ENCODE measurements at regions not wholly inside any gene's neighbourhood (a gene's known extent, or its start where the extent isn't known, plus 50 kb on each side); places are given as distances from the start of the nearest gene placed in this dataset.
"Not testable (repeated sequence)": the region's sequence is repeated elsewhere in the genome, so short reads cannot be mapped to it uniquely, and the experiment has no call there.

DNA sequence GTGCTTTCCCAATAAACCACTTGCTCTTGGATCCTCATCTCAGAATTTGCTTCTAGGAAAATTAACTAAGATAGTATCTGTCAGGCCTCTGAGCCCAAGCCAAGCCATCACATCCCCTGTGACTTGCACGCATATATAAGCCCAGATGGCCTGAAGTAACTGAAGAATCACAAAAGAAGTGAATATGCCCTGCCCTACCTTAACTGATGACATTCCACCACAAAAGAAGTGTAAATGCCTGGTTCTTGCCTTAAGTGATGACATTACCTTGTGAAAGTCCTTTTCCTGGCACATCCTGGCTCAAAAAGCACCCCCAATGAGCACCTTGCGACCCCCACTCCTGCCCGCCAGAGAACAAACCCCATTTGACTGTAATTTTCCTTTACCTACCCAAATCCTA lies 255.0 kb upstream of the SPTLC3 start:
- not testable (repeated sequence) for DNase-seq

DNA sequence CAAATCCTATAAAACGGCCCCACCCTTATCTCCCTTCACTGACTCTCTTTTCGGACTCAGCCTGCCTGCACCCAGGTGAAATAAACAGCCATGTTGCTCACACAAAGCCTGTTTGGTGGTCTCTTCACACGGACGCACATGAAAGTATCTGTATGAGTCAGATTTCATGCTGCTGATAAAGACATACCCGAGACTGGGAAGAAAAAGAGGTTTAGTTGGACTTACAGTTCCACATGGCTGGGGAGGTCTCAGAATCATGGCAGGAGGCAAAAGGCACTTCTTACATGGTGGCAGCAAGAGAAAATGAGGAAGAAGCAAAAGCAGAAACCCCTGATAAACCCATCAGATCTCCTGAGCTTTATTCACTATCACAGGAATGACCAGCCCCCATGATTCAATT lies 249.3 kb upstream of the SPTLC3 start:
- DNase-seq: not testable (repeated sequence)

DNA sequence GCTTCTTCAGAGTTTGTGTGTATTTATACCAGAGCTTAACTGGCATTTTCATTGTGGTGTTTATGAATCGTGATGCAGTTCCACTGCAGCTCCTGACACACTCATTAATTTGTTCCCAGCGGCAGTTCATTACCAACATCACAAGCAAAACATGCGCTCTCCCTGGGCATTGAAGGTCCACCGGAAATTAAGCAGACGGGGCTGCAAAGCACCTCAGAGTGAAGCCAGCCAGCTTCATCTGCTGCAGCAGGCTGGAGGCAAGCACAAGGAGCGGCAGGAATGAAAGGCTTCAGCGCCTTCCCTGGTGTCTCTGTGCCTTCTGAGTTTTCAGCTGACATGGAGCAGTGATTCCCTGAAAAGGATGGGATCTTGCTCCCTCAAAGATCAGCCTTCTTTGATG lies 246.0 kb upstream of the SPTLC3 start:
- DNase-seq: peak; percentile 60

DNA sequence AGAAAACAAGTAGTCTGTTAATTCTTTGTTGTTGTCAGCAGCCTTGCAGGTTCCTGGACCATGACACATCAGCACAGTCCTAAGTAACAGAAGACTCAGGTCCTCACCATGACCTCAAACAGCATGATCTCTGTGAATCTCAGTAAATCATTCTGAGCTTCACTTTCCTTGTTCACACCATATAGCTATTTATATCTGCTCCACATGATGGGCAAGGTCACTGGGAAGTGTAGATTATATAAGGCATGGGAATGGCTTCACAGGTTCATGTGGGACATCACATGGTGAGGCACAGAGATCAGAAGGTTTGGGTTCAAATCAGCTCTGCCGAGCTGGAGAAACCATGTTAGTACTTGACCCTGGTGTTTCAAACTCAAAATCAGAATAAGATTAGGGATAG lies 245.4 kb upstream of the SPTLC3 start:
- no peak for DNase-seq

DNA sequence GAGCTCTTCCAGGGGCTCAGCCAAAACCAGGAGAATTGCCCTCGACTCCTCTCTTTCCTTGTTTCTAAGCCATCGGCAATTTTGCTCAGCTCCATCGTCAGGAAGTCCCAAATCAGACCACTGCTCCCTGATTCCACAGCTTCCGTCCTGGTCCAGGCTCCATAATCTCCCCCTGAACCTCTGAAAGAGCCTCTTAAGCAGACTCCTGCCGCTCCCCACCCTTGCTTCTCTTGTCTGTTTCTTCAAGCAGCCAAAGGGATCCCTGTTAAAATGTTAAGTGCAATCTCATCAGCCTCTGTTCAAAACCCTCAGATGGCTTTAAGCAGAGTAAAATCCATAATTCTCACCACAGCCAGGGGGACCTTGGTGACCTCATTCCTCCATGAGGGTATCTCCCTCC lies 244.7 kb upstream of the SPTLC3 start:
- no peak for DNase-seq

DNA sequence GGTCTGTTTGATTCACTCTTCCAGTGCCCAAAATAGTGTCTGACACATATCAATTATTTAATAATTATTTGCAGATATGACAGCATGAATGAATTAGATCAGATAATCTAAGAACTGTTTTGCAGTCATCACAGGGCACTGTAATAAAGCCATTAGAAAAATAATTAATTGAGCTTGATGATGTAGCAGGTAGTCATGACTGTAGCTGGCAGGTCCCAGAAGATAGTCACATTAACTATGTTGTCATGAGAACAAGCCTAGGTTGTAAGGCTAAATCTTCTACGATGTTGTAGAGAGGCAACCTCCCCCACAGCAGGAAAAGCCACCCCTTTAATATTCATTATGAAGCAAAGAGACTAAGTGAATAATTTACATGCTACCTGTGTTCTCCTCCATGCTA lies 243.9 kb upstream of the SPTLC3 start:
- no peak for DNase-seq

DNA sequence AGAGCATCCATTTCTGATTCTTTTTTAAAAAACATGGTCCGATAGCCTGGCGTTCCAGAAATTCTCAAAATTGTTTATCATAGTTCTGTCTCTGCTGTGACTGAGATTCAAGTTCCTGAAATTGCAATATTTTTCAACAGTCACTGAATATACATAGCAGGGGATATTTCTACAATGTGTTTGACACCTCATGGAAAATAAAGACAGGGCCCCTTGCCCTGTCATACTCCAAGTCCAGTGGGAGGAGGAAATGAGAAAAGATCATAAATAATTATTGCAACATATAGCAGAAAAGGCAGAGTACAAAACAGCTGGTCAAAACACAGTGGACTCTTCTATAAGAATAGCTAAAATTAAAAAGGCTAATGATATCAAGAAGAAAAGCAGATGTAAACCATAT lies 234.8 kb upstream of the SPTLC3 start:
- no peak for DNase-seq

DNA sequence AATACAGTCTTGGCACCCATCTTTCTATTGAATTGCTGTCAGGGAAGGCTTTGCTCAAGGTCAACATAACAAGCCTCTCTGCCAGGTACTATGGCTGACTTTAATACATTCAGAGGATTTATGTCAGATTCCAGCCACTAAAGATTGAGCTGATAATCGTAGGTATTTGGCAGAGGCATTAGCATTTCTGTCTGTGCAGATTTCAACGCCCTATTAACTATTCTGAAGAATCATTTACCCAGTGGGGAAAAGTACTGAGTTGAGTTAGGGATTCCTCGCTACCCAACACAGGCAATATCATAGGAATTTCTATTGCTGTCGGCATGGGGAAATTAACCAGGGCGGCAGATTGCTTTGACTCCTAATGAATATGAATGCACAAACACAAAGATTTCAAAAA lies 233.7 kb upstream of the SPTLC3 start:
- DNase-seq: no peak

DNA sequence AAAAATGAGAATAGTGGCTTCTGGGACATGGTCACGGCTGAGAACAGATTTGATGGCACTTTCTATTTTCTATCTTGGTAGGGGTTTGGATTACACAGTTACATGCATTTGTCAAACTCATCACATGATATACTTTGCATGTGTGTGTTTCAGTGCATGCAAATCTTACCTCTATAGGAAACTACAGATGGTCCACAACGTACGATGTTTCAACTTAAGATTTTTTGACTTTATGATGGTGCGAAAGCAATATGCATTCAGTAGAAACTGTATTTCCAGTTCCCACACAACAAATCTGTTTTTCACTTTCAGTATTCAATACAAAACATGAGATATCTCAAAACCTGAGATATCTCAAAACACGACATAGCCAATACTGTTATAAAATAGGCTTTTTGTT lies 231.8 kb upstream of the SPTLC3 start:
- DNase-seq: no peak

DNA sequence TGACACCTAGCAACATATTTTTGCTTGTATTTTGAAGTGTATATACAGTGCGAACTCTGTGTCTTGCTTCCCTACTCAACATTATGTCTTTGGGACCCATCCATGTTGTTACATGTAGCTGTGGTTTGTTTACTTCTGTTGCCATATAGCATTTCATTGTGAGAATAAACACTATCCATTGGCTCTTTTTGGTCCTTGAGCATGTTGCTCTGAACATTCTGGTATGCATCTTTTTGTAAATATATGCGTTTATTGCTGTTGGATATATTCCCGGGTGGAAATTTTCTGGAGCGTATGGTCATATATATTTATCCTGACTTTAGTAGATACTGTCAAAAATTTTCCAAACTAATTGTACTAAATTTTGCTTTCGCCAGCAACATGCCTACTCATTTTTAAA lies 222.5 kb upstream of the SPTLC3 start:
- DNase-seq: no peak

DNA sequence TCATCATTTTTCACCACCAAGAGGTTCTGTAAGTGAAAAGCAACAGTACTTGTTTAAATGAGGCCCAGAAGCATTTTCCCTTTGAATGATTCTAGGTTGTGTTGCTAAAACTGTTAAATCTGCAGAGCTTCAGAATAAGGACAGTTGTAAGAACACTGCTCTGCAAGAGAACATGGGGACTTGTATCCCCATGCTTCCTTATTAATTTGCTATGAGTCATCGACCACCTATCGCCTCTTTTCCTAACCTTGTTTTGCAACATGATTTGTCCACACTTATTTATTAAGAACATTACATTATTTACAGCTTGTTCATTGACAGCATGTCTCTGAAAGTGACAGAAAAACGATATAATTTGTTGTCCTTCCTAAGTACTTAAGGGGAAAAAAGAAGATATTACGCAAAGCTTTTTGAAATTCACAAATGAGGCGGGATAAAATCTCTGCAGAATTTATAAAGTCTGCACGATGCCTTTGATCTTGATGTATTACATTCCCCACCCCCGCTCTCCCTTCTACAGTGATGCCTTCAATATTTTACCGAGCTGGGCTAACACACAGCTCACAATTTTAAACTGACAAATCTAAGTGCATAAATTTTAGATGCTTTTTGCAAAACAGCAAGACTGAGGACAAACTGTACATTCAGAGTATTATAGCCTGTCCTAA lies 220.0 kb upstream of the SPTLC3 start:
- no peak for DNase-seq

DNA sequence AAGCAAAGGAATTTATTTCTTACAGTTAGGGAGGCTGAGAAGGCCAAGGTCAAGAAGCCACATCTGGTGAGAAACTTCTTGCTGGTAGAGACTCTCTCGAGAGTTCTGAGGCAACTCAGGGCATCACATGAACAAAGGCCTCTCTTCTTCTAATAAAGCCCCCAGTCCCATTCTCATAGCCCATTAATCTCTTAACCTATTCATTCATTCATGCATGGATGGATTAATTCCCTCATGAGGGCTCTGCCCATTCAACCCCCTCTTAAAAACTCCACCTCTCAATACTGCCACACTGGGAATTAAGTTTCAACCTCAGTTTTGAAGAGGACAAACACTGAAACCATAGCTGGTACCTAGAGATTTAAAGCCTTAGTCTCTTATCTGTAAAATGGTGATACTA lies 217.9 kb upstream of the SPTLC3 start:
- DNase-seq: no peak

DNA sequence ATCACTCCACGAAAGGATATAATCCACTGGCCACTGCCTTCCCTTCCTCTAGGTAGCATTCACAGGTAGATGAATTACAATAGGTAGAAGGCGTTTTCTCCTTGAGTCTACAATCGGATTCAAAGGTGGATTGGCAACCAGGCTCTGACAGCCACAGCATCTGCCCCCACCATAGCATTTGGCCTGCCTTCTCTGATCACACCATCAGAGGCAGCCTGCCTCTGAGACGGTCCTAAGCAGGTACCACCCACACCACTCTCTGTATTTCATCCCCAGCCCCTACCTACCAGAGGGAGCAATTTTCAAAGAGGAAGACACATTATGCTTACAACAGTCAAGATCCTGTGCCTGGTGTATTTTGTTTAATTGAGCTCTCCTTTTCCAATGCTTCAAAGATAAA lies 210.5 kb upstream of the SPTLC3 start:
- DNase-seq: no peak

DNA sequence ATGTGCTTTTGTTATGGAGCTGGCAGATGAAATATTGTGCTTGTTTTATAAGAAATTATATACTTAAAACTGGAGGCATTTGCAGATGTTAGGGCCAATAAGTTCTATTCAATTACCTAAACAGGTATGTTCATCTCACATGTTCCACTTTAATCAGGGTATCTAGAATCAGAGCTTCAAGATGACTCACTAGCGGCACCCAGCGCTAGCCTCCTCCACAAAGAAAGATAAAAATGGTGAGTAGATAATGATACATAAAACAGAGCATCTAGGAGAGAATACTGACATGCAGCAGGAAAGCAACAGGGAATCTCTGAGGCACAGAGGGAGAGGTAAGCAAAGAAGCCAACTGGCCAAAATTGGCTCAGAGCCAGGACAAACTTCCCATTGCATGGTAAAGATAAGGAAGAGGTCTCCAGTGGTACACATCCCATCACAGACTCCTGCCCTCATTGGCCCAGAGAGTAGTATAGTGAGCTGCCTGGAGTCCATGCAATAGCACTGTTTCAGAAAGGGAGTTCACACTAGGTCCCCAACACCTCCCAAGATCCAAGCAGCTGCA lies 200.7 kb upstream of the SPTLC3 start:
- DNase-seq: no peak

DNA sequence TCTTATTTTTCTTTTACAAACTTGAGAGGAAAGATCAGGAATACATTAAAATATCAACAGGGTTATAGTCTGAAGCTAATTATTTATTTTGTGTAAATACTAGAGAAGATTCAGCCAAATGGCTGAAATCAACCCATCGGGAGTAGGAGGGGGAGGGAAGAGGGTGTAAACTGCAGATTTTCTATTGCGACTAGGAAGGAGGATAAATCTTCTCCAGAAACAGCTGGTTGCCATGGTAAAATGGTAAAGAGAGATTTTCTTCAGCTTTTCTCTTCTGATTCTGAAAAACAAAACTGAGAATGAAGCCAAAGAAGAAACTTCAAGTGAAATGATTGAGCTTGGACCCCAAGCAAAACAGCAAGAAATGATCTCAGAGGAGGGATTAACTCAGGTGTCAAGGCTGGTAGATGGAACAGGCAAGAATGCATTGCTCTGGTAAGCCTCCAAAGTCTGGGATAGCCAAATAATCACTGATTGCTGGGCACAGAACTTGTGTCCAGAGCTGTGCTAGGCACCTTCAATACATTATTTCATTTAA lies 193.5 kb upstream of the SPTLC3 start:
- DNase-seq: no peak

DNA sequence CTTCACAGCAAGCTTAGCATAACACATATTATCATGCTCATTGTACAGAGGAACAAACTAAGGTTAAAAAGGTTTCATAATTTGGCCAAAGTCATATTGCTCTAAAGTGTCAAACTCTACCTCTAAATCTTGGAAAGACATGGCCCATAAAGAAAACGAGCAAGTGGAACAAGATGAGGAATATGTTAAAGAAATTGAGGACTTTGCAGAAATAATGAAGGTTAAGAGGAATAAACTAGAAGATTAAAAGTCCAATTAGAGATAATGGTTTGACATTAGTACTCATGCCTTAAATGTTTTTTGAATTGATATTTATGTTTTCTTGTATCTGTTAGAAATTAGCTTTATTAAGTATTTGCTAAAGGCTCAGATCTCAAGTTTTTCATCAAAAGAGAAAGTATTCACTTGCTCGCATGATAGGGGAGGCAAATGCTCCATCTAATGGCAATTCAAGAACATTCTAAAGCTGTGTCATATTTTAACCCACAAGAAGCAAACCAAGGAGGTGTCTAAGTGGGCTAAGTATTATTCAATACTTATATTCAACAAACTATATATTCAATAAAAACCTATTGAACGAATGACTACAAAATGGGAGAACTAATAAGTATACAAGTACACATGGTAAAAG lies 192.9 kb upstream of the SPTLC3 start:
- no peak for DNase-seq

DNA sequence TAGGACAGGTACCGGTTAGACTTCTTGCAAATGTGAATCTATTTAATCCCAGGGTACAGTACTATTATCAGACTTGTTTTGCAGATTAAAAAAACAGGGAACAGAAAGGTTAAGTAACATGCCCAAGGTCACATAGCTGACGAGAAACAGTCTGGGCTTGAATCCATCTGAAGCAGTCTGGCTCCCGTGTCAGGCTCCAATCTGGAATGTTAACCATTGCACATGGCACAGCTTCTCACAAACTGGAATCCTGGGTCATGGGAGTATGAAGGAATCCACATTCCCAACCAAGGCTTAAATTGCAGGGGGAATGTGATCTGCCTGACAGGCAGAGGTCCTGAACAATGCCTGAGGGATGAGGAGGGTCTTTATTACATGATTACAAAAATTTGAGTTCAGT lies 187.5 kb upstream of the SPTLC3 start:
- DNase-seq: no peak

DNA sequence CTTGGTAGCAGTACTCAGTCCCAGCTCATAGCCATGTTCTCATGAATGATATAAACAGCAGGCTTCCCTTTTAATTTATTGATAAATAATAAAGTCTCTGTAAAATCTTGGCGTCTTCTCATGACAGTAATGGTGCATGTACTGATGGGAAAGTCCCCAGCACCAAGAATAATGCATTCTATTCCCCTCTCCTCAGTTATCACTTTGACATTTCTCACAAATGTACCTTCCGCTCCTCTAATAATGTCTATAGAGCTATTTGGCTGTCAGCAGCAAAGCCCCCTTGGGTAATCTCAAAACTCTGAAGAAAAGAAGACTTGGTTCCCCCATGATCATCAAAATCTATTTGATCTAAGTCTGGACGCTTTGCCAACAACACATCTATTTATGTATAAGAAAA lies 185.0 kb upstream of the SPTLC3 start:
- DNase-seq: no peak

DNA sequence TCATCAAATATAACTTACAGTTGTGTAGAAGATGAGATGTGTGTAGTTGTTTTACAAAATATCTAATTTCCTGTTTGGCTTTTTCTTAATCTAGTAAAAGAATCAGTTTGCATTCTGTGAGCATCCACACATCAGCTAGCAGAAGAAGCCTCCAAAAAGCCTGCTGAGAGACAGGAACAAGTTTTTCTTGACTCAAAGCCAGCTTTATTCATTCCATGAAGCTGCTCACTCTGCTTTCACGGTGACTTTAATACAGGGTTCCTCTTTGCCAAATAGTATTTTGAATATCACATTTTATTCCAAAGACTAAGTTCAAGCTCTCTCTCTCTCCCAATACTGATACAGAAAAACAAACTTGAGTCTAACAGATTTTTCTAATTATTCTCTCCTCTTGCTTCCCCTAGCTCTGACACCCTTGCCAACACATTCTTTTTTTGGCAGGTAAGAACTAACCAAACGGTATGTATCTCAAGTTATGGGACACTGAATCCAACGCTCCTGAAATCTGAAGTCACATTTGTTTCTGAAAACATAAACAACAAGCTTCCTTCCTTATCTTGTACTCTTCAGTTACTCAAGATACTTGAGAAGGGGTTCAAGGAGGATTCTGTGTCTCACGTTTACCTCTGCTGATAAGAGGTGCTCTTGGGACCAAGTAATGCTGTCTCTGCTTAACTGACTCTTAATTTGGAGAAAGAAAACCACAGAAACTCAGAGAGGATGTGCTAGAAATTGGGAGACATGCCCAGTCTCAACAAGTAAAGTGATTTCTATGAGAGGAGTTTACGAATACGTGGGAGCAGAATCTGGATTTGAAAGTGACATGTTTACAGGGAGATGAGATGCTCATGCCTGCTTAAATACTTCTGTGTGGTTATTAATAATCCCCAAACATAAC lies 184.2 kb upstream of the SPTLC3 start:
- no peak for DNase-seq

DNA sequence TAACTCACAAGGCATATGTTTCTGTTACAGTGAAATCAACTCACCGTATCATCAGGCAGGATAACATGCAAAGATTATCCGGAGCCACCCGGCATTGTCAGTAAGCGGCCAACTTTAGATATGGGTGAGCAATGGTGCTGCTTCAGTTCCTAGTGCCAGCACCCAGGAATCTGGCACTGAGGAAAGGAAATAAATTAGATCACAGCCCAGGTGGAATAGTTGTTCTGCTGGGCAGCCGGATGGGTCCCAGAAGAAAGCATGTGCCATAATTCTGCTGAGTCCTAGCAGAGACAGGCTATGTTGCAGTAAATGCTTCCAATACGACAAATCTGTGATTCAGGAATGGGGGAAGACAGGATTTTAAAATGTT lies 183.6 kb upstream of the SPTLC3 start:
- no peak for DNase-seq

DNA sequence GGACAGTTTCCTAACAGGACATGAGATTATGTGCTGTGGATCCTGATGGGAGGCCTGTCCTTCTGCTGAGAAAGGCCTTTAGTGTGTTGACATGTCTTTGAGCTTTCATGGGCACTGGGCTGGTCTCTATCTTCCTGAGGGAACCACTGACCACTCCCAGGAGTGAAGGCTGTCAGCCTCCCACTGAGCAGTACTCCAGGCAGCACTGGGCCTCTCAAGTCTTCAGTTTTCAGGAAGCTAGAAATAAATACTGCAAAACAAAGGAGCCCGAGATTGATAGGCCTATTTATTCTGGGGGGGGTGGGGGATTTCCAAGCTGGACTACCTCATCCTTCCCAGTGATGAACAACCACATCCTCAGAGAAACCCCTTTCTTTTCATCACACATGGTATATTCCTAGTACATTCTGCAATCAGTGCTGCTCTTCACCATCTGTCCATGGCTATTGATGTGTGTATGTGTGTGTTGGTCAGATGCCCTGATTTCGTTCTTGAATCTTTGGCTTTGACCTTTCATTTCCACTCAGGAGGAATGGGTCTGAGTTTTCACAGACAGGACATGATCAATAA lies 180.9 kb upstream of the SPTLC3 start:
- DNase-seq: no peak

DNA sequence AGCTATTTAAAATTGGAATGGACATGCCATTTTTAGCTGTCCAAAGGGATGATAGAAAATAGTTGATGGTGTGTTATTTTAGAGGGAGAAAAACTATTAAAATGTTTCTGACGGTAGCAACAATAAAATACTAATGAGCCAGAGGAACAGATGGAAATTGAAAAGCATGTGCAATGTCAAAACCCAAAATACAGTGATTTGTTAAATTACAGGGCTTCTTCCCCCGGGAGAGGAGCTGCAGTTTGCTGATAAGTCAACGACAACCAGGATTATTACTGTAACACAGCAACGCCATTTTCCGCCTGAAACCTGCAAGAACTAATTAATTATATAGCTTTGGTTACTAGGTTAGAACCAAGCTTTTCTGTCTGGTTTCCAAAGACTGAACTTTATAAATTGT lies 179.6 kb upstream of the SPTLC3 start:
- no peak for DNase-seq

DNA sequence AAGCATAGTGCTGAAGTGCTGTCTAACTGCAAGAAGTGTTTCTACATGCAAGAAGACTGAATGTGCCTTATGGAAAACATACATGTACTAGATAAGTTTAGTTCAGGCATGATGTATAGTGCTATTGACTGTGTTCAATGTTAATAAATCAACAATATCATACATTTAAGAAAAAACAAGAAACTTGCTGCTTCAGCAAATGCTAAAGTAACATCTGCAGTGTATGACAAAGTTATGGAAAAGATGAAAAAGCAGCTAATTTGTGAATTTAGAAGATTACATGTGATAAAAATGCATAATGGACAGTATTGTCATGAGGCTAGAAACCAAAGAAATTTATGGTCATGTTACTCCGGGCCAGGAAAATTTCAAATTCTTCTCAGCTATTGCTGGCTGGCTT lies 174.9 kb upstream of the SPTLC3 start:
- no peak for DNase-seq

Data from occipital lobe (tissue), 1 donor.